UCSD-AML1 (cell line): ENCODE measurements at regions not wholly inside any gene's neighbourhood (a gene's known extent, or its start where the extent isn't known, plus 50 kb on each side); places are given as distances from the start of the nearest gene placed in this dataset.

Source experiments
- DNase-seq: peaks from one replicate; lab custom pipeline; 2025; ENCODE audit not compliant: unreplicated experiment; lab: John Stamatoyannopoulos, UW

DNA sequence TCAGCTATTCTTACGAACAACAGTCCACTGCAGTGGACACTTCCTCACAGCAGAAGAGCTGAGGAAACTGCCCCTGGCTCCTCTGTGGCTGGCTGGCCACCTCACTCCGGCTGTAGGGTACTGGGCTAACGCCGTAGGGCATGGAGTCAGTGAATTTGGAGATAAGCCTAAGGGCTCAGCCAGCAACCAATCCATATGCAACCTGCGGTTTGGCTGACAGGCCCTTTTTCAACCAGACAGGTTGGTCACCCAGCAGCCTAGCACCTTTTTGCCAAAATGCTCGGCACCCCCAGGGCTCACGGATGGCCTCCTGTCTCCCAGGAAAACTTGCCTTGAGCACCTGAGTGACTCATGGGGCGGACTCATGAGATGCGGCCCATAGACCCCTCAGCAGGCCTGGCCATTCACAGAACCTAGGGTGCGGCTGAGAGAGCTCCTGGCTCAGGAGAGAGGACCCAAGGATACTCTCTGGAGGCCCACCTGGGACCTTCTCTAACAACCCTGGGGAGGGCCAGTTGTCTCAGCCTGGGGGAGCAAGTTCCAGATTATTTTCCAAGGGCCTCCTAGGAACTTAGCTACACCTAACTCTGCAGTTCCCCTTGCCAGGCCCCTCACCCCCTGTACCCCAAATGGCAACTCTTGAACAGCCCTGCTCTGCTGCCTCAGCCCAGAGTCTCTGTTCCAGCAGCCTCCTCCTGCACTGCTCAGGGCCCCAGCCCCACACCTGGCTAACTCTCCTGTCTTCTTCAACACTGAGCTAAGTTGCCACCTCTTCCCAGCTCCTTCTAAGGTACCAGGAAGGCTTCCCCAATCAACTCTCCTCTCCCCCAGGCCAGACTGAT is 252.1 kb downstream of the CYP26B1 start:
- DNase-seq: no peak

DNA sequence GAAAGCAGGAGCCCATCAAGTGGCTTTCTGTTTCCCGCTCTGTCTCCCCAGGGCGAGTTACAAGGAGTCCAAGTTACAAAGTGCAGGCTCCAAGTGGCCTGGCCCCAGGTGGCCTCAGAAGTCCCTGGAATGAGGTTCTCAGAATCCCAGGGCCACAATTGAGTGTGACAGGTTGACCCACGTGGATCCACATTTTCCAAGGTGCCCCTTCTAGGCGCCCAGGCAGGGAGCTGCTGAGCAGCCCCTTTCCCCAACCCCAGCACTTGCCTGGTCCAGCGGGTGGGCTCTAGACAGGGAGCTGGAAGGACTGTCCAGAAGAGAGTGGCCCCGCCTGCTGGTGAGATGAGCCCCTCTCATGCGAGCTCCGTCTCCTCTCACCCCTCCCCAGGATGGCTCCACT is 253.4 kb downstream of the CYP26B1 start:
- DNase-seq: no peak

DNA sequence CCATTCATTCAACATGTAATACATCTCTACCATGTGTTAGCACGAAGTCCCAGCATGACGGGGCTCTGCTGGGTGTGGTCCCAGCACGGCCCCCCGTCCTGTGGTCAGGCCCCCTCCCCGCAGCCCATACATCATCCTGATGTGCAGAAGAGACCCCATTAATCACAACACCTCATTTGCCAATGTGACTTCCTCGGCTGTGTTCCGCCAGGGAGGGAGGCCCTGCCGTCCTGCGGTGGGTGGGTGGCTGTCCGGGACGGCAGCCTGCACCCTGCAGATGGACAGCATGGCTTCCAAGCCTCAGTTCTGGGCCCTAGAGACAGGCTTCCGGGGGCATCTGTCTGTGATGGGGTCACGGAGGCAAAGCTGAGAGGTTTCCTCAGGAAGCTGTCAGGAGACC is 254.0 kb downstream of the CYP26B1 start:
- DNase-seq: no peak

DNA sequence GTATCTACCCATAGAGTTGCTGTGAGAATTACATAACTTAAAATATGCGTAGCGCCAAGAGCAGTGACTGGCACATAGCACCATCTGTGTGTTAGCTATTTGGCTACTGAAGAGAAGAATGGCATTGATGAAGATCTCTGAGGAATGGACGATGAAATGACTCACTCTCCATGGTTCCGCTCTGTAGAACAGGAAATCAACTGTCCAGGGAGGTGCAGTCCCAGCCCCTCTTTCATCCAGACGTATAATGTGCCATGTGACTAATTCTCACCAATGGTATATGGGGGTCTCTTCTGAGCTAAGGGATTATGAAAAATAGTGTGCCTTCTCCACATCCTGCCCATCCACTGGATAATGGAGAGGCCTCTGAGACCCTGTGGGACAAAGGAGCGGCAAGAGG is 254.8 kb downstream of the CYP26B1 start:
- DNase-seq: no peak

DNA sequence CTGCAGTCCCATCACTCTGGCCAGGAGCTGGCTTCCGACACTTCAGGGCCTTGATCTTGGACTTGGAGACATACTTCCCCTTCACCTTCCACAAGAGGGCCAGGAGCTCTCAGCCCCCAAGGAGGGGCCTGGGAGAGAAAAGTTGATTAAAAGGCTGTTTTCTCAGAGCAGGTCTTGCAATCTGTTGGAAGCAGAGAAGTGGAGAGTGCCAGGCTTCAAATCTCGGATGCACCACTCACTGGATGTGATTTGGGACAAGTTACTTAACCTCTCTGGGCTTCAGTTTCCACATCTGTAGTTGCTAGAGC is 255.3 kb downstream of the CYP26B1 start:
- DNase-seq: no peak

DNA sequence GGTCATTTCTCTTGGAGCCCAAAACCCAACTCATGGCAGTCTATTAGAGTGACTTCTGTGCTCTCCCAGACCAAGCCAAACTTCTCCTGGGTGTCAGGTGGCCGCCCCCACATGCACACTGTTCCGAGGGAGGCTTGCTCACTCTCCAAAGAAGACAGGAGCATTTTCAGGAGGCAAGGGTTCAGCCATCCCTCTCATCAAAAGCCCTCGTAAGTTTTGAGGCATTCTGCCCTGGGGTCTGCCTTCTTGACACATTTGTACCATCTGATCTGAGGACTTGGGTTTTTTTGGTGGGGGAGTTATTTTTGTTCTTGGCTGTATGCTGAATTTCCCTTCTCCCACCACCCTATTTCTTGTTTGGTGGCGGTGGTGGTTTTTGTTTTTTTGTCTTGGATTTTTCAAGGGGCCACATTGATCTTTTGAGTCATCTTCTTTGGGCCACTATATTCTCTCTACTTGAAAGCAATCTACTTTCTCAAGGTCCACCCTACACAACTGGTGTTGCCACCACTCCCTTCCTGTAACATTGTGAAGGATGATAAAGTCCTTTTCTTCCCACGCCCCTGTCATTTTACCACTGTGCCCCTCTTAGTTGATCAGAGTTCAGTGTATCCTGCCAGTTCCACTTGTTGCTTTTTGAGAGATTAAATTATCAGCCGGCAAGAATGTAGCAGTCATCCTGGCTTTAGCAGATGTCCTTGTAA is 255.8 kb downstream of the CYP26B1 start:
- DNase-seq: no peak

DNA sequence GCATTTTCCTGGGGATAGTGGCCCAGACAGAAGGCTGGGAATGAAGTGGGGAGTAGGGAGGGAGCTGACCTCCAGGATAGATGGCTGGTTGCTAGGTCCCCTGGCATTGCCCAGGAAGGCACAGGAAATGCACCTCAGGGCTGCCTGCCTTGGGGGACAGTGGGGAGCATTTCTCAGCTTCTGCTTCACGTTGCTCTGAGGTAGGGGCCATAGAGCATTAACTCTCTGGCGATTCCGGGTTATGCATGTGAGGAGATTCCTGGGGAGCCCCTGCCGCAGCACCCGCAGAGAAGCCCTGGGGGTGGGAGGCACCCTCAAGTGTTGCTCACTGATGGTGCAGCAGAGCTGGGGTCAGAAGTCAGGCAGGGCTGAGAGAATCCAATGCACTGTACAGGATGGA is 256.5 kb downstream of the CYP26B1 start:
- no peak for DNase-seq

DNA sequence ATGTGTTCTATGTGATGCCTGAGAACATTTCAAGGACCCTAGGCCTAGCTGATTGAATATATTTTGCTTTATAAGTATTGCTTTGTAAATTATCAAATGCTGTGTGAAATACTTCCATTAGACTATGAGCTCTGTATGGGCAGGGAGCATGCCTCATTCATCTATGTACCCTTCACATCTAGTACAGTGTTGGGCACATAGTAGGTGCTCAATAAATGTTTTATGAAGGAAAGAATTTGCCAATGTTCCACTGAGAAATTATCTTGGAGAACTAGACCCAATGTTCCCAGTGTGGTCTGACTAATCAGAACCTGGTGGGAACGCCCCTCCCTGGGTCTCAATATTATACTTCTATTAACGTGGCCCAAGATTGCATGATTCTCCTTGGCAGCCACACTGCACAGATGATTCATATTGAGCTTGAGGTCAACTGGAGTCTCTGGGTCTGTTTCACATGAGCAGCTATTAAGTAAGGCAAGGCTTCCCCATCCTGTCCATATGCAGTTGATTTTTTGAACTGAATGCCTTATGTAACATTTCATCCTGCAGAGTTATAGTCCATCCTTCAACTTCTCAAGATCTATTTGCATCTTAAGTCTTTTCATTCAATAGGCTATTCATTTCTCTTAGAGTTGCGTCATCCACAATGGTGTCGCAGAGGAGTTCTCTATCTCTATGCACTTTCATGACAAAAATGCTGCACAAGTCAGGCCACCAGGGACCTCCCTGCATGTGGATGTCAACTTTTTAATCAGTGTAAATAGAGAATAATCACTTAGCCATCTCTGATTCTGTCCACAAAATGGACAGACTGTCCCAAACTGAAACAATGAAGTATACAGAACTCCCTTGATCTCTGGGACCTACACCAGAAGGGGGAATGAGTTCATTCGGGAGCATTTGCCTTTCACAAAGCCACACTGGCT is 257.6 kb downstream of the CYP26B1 start:
- no peak for DNase-seq

DNA sequence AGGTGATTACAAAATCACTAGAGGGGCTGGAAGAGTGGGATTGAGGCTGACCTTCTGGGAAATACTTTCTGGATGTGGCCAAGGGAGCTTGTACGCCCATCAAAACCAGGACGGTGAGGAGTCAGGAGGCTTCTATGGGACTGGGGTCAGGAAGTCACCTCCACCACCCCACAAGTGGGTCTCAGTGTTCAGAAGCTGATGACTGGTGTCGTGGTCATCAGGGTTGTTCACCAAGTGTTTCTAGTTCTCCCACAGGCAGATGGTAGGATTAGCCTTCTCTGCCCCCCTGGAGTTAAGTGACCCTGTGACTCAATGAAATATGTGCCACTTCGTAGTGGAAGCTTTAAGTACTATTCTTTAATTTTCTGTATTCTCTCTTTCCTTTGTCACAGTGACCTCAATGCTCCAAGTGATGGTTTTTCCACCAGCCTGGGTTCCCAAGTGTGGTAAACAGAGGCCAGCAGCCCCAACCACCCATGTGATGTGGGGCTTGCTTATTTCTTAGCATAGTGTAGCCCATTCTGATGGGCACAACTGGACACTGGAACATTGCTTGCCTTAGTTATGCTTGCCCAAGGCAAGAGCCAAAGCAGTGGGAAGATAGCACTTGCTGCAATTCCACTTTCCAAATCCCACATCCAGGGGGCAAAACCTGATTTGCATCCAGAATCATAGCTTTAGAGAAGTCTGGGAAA is 258.8 kb downstream of the CYP26B1 start:
- DNase-seq: no peak

DNA sequence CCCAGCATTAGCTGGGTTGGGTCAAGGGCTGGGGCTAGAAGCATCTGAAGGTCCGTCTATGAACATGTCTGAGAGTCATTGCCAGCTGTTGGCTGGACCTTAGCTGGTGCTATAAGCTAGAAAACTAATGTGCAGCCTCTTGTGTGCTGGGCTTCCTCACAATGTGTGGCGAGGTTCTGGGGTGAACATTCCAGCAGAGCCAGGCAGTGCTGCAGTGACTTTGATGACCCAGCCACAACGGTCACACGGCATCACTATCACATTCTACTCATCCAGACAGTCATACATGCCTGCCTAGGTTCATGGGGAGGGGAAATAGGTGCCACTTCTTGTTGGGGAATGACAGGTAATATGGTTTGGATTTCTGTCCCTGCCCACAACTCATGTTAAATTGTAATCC is 260.5 kb downstream of the CYP26B1 start:
- no peak for DNase-seq

DNA sequence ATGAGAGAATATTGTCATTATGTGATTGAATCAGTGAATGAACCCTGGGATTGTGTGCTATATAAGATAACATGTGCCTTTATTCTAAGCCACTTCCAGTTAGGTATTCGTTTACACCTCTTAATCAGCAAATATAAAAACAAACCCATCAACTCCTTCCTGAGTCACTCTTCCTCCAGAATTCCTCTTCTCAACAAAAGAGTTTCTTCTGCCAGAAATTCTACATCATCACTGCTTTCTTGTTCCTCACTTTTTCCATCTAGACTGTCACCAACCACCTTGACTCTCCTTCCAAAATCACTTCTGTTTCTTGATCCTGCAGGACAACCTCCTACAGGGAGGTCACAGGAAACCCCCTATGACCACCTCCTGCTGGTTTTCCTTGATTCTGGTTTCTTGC is 261.4 kb downstream of the CYP26B1 start:
- DNase-seq: no peak

DNA sequence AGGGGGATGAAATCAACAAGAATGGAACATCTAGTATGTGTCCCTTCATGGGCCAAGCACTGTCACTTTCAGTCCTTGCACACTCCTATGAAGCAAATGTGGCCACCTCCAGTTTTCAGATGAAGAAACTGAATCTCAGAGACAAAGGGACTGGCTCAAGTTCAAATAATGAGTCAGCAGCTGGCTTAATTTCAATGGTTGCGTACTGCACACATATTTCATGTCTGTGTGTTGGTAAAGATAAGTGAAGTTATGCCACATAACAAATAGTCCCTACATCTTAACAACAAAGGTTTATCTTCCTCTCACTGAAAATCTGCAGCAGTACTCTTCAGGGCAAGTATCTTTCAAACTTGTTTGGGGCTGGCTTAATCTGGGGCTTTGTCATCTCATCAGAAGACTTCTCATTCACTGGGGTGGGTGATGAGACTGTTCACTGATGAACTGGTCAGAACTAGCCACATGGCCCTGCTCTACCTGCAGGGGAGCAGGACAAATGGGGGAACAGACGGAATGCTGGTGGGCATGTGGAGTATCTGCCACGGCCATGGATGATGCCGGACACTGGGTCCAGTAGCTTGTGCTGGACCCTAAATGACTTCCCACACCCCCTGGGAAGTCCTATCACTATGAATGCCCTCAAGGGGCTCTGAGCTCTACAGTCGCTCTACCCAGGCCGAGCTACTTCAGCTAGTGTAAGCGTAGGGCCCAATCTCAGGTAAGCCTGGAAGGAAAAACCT is 263.2 kb downstream of the CYP26B1 start:
- no peak for DNase-seq

DNA sequence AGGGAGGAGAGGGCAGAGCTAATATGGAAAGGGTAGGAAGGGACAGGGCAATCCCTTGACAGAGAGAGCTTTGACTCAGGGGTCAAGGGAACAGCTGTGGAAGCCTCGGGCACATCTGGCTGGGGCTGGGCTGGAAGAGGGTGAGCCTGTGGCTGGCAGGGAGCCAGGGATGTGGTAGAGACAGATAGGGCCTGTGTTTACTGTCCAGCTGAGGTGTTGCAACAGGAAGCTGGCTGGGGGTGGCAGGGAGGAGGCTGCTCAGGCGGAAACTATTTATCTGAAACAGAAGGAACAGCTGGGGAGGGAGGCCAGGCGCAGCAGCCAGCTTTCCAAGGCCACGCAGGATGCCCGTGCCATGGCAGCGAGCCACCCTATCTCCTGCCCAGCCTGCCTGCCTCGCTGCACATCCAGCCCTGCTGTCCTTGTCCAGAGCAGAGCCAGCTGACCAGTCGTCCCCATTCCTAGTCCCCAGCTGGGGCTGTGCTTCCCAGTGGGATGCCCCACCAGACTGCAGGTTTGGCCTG is 264.7 kb downstream of the CYP26B1 start:
- peak; percentile 48 for DNase-seq

DNA sequence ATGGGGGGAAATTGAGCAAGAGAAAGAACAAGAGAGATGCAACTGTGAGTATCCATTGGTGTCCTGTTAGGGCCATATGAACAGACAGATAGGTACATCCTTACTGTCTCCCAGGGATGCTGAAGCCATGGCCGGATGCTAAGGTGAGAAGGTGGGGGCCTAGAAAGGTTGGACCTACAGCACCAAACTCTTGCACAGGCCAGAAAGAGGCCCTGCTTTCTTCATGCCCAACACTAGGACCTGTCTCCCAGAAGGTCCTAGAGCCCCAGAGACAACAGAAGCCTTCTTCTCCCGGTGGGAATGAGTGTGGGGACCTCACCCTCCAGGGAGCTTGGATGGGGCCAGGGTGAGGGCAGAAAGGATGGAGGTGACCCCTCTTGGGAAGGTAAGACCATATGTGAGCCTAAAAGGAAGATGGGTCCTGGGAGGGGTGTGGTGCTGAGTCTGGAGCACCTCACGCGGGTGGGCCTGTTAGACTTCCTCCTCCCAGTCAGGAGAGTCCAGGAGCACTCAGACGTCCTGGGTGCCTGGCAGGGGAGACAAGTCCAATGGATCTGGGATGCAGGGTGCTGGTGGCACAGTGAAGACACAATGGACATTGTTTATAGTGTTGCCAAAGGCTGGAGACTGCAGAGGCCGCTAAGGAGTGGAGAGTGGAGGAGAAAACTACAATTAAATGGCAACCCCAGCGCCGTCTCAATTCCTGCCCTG is 265.3 kb downstream of the CYP26B1 start:
- no peak for DNase-seq

DNA sequence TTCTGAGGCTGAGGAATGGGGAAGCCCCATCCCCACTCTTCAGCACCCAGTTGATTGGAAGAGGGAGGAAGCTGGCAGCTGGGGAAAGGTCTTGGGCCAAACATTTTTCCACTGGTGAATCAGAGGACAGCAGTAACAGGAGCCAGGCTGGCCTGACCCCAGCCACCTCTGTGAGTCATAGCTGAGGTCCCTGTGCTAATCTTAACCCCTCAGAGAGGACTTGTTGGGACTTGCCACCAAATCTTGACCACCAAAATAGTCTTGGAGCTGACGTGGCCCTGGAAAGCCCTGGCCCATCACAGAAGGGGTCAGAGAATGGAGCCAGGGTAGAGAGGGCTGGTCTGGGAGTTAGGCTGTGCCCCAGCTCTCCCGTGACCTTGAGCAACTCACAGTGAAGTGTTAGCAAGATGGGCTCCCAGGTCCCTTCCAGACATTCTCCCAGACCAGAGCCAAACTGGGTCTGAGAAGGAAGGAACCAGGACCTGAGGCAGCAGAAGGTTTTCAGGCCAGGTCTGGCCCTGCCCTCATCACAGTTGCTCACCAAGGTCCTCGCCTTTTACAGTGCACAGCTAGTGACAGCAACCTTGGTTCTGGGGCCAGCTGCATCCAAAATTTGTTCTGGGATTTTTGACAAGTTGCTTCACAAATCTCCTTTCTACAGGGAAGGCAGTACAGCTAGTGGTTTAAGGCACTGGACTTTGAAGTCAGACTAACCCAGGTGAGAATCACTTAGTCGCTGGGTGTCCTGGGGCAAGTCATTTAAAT is 266.6 kb downstream of the CYP26B1 start:
- DNase-seq: no peak

DNA sequence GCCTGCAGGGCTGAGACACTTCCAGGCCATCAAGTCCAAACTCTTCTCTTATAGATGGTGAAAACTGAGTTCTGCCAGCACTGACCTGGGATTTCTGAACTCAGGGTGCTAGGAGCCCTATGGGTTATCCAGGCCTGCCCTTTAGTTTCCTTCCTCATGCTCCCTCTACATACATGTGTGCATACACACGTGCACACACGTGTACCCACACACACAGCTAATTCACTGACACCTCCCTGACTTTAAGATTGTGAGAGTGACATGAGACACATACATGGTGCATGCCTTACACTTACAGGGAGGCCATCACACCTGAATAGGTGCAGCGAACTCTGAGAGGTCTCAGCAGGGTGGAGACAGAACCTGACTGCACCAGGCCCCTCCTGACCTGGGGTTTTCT is 267.4 kb downstream of the CYP26B1 start:
- DNase-seq: no peak

DNA sequence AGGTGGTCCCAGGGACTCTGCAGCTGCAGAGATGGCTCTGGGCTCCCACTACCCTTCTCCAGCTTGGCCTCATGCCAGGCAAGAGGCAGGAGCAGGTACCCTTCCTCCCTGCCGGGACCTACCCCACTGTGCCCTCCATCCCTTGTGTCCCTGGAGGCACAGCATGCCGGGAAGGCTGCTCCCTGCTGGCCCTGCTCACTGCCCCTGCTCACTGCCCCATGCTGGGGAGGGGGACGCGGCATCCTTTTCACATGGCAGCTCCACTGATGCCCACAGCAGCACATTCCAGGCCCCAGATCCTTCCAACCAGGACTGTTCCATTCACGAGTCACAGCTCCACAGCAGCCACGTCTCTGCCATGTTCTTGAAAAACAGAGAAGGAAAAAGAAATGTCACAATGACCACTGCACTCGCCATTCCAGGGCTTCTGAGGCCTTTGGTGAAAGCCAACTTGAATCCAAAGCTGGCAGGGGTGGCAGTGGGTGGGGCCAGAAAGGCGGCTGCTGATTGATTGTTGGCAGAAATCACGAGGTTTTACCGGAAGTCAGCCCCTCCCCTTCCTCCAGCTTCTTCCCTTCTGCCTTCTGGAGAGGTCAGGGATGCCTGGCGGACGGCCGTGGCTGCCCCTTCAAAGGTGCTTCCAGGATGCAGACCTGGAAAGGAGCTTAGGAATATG is 268.0 kb downstream of the CYP26B1 start:
- DNase-seq: no peak
